OCI-LY7 (cell line): ENCODE measurements at regions not wholly inside any gene's neighbourhood (a gene's known extent, or its start where the extent isn't known, plus 50 kb on each side); places are given as distances from the start of the nearest gene placed in this dataset.

Experiments used
- EZH2phosphoT487 ChIP-seq: fragments of 200-600 bp; sonication (generic); IDR thresholded peaks from 2 replicates; pipeline ENCODE4 v1.6.1; 2018; ENCODE audit warnings: low read depth, borderline replicate concordance, mild to moderate bottlenecking, mixed run types, antibody characterized with exemption, low read length, moderate library complexity, mixed read lengths
- TF ChIP-seq, protein P1 (sequence below): fragments of 200-600 bp; sonication (generic); conservative IDR thresholded peaks from 2 replicates; pipeline ENCODE4 v1.5.1; 2014; ENCODE audit warnings: mild to moderate bottlenecking, antibody characterized with exemption, low read length, moderate library complexity, mixed read lengths

GRCh38 chr5:97544678-97545077, 361.6 kb upstream of the RIOK2 start:
- TF ChIP-seq, protein P1, sequence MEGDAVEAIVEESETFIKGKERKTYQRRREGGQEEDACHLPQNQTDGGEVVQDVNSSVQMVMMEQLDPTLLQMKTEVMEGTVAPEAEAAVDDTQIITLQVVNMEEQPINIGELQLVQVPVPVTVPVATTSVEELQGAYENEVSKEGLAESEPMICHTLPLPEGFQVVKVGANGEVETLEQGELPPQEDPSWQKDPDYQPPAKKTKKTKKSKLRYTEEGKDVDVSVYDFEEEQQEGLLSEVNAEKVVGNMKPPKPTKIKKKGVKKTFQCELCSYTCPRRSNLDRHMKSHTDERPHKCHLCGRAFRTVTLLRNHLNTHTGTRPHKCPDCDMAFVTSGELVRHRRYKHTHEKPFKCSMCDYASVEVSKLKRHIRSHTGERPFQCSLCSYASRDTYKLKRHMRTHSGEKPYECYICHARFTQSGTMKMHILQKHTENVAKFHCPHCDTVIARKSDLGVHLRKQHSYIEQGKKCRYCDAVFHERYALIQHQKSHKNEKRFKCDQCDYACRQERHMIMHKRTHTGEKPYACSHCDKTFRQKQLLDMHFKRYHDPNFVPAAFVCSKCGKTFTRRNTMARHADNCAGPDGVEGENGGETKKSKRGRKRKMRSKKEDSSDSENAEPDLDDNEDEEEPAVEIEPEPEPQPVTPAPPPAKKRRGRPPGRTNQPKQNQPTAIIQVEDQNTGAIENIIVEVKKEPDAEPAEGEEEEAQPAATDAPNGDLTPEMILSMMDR = no peak
- TF ChIP-seq EZH2phosphoT487 = no peak
